Fibroblast of the aortic adventitia (primary cell): ENCODE measurements at regions not wholly inside any gene's neighbourhood (a gene's known extent, or its start where the extent isn't known, plus 50 kb on each side); places are given as distances from the start of the nearest gene placed in this dataset.

ENCODE experiments used
- DNase-seq: peaks from one replicate; pipeline ENCODE4 v3.0.0-alpha.2; 2010; ENCODE audit warnings: low read depth
- H3K4me3 ChIP-seq: 2 replicates; pipeline ENCODE4 v1.5.1; 2011; ENCODE audit warnings: low read depth, mild to moderate bottlenecking, control low read depth, low read length, moderate library complexity
- TF ChIP-seq, protein P1 (sequence below): IDR thresholded peaks from 2 replicates; pipeline ENCODE4 v1.5.1; 2011; ENCODE audit warnings: mild to moderate bottlenecking, low read length, control low read depth, inconsistent platforms; ENCODE audit not compliant: insufficient read depth

DNA sequence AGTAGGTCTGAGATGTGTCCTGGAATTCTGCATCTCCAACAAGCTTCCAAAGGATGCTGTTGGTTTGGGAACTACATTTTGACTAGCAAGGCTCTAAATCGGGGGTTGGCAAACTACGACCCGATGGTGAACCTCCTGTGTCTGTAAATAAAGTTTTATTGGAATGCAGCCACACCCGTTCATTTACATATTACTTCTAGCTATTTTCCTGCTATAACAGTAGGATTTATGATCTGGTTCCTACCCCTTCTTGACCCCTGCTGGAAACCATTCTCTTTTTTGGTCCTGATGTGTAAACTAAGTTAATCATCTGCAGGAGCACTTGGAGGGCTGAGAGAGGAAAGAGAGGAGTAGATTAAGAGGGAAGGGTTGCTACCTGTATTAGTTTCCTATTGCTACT is 454.5 kb downstream of the RASEF start:
- TF ChIP-seq, protein P1, sequence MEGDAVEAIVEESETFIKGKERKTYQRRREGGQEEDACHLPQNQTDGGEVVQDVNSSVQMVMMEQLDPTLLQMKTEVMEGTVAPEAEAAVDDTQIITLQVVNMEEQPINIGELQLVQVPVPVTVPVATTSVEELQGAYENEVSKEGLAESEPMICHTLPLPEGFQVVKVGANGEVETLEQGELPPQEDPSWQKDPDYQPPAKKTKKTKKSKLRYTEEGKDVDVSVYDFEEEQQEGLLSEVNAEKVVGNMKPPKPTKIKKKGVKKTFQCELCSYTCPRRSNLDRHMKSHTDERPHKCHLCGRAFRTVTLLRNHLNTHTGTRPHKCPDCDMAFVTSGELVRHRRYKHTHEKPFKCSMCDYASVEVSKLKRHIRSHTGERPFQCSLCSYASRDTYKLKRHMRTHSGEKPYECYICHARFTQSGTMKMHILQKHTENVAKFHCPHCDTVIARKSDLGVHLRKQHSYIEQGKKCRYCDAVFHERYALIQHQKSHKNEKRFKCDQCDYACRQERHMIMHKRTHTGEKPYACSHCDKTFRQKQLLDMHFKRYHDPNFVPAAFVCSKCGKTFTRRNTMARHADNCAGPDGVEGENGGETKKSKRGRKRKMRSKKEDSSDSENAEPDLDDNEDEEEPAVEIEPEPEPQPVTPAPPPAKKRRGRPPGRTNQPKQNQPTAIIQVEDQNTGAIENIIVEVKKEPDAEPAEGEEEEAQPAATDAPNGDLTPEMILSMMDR = no peak
- DNase-seq = no peak
- no peak overlapping the region for H3K4me3 ChIP-seq

DNA sequence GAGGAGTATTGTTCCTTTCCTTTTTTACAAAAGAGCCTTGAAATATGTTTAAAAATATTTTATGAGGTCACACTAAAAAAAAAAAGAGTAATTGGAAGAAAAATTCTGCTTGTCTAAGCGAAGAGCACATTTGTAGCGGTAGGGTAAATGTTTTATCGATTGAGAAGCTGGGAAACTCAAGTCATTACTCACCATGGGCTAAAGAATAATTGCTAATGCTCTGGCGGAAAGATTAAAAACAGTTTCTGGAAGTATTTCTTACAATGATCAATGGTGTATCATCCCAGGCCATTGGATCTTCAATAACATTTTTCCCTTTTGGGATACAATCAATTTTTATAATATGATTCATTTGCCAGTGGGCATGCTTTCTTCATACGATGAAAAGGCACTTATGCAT is 450.0 kb downstream of the RASEF start:
- no peak for DNase-seq
- H3K4me3 ChIP-seq = no peak overlapping the region
- TF ChIP-seq, protein P1 = no peak

DNA sequence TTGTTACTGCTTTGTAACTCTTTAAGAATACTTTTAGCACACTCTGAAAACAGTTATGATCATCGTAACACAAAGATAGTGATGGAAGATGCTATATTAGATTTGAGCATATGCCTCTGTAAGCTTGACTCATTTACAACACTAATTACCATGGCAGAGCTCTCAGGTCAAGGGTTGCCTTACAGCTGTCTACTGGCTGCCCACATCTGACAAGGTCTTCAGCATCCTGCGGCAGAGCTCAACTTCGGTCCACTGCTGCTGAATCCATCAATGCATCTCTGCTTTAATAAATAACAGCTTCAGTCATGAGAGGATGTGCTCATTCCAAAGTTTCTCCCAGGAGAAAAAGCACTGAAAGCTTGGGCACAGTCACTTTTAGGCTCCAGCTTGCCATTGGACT is 449.4 kb downstream of the RASEF start:
- DNase-seq = no peak
- TF ChIP-seq, protein P1 = no peak
- H3K4me3 ChIP-seq = no peak overlapping the region

DNA sequence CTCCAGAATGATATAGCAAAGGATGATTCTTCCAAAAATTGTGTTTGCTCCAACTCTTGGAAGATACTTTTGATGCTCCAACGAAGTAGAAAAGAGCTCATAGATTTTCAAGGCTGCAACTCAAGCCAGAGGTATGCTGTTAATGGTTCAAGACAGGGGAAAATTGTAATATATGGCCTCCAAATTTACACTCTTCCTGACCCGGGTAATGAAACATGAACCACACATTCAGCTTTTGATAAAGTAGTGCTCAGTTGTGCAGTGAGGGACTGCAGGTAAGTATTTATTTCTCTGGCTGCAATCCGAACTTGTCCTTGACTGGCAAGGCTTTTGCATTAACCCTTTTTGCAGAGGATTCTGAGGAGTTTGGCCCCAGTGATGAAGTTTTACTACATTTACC is 446.4 kb downstream of the RASEF start:
- TF ChIP-seq, protein P1 = no peak
- H3K4me3 ChIP-seq = no peak overlapping the region
- no peak for DNase-seq

DNA sequence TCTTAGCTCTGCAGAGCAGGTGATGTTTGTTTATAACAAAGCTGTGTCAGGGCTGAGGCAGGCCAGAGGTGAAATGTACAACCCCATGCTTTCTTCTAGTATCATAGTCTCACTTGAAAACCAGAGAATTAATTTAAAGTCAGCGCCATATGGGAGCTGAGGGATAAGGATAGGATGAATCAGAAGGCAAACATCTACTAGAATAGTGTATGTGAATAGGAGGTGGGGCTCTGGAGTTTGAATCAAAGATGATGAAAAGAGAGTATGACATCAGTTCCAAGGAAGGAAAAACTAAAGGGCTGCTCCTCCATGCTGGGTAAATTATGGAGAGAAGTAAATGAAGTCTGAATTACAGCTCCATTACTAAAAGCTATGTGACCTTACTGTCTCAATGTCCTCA is 441.5 kb downstream of the RASEF start:
- H3K4me3 ChIP-seq = no peak overlapping the region
- no peak for DNase-seq
- TF ChIP-seq, protein P1 = no peak

DNA sequence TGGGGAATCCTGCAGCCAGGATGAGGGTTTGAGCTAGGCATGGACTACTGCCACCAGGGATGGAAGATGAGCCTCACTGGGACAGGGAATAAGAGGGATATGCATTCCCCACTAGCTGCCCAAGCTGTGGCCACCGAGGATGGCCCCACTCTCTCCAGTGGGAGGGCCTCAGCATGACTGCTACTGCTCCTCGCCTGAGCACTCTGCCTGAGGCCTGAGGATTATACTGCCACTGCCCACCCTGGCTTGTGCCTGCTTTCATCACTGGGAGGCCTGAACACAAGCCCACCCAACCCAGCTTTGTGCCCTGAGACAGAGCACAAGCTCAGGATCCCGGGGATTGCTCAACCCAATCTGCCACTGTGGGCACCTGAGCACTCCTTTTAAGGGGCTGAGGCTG is 425.6 kb downstream of the RASEF start:
- DNase-seq = no peak
- no peak overlapping the region for H3K4me3 ChIP-seq
- TF ChIP-seq, protein P1 = no peak

DNA sequence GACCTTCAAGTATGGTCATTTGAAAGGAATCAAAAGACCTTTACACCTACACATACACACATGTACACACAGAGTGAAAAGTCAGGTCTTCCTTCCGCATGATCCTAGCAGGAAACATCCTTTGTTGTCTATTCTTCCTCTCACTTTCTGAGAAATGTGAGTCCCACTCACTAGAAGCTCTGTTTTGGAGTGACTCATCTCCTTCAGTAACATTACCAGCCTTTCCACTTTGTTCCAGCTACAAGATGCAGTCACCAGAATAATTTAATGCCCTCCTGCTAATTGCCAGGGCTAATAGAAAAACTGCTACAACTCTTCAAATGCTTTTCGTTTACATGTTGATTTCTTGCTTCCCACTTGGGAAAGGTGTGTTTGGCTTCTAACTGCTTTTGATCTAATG is 417.3 kb downstream of the RASEF start:
- H3K4me3 ChIP-seq = no peak overlapping the region
- no peak for DNase-seq
- TF ChIP-seq, protein P1 = no peak
